ENCODE measurements at regions not wholly inside any gene's neighbourhood (a gene's known extent, or its start where the extent isn't known, plus 50 kb on each side); places are given as distances from the start of the nearest gene placed in this dataset.

DNA sequence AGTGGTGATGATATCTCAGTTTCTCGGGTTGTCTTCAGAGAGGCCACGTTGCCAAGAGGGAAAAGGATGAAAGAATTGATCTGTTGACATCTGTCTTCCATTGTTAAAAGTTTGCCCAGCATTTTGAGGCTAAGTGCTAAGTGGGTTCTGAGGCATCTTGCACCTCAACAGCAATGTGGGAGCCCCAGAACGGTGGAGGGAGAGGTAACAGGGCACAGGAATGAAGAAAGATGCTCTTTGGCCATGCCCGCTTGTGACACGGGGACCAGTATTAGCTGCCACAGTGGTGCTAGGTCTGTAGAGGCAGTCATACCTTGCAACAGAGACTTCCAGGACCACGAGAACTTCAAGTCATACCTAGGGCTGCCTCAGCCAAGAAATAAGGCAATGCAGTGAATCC is 106.6 kb upstream of the NUPR2 start:
- CTCF ChIA-PET, result no interaction called here
- no peak for ATAC-seq
- H3K36me3 Mint-ChIP-seq, result peaks cover 67% of the 10 kb centered on the region
- no peaks in the 10 kb centered on the region for H3K4me1 Mint-ChIP-seq
- H3K27ac Mint-ChIP-seq, result no peak overlapping the region
- no peak for TF ChIP-seq ZNF423 (CRISPR knock-in tag; IDR thresholded peaks at IDR 0.05)
- TF ChIP-seq FOXK1 (CRISPR knock-in tag; IDR thresholded peaks at IDR 0.05), result no peak
- no peak for TF ChIP-seq FOXJ3 (CRISPR knock-in tag; IDR thresholded peaks at IDR 0.05; ENCODE audit: borderline replicate concordance)
- TF ChIP-seq GRHL2 (CRISPR knock-in tag; IDR thresholded peaks at IDR 0.05; ENCODE audit: insufficient replicate concordance, severe bottlenecking), result no peak
- peaks cover 78% of the 10 kb centered on the region for H3K9me3 Mint-ChIP-seq
- H3K27me3 Mint-ChIP-seq (ENCODE audit: low read depth), result peaks cover 9% of the 10 kb centered on the region
- H3K4me3 Mint-ChIP-seq, result no peak overlapping the region
- POLR2A ChIA-PET, result no interaction called here
- DNase-seq (ENCODE audit: low spot score), result no peak

DNA sequence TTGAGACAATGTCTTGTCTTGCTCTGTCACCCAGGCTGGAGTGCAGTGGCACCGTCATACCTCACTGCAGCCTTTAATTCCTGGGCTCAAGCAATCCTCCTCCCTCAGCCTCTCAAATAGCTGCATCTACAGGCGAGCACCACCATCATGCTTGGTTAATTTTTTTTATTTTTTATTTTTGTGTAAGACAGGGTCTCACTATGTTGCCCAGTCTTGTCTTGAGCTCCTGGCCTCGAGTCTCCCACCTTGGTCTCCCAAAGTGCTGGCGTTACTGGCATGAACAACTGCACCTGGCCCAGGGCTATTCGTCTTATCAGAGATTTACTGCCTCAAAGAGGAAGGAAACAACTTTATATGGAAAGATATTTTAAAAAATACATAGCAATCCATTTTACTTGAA is 102.8 kb upstream of the NUPR2 start:
- H3K4me1 Mint-ChIP-seq, result no peaks in the 10 kb centered on the region
- ATAC-seq, result no peak
- TF ChIP-seq, protein P1, sequence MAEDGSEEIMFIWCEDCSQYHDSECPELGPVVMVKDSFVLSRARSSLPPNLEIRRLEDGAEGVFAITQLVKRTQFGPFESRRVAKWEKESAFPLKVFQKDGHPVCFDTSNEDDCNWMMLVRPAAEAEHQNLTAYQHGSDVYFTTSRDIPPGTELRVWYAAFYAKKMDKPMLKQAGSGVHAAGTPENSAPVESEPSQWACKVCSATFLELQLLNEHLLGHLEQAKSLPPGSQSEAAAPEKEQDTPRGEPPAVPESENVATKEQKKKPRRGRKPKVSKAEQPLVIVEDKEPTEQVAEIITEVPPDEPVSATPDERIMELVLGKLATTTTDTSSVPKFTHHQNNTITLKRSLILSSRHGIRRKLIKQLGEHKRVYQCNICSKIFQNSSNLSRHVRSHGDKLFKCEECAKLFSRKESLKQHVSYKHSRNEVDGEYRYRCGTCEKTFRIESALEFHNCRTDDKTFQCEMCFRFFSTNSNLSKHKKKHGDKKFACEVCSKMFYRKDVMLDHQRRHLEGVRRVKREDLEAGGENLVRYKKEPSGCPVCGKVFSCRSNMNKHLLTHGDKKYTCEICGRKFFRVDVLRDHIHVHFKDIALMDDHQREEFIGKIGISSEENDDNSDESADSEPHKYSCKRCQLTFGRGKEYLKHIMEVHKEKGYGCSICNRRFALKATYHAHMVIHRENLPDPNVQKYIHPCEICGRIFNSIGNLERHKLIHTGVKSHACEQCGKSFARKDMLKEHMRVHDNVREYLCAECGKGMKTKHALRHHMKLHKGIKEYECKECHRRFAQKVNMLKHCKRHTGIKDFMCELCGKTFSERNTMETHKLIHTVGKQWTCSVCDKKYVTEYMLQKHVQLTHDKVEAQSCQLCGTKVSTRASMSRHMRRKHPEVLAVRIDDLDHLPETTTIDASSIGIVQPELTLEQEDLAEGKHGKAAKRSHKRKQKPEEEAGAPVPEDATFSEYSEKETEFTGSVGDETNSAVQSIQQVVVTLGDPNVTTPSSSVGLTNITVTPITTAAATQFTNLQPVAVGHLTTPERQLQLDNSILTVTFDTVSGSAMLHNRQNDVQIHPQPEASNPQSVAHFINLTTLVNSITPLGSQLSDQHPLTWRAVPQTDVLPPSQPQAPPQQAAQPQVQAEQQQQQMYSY (CRISPR knock-in tag; IDR thresholded peaks at IDR 0.05), result no peak
- TF ChIP-seq, protein P2, sequence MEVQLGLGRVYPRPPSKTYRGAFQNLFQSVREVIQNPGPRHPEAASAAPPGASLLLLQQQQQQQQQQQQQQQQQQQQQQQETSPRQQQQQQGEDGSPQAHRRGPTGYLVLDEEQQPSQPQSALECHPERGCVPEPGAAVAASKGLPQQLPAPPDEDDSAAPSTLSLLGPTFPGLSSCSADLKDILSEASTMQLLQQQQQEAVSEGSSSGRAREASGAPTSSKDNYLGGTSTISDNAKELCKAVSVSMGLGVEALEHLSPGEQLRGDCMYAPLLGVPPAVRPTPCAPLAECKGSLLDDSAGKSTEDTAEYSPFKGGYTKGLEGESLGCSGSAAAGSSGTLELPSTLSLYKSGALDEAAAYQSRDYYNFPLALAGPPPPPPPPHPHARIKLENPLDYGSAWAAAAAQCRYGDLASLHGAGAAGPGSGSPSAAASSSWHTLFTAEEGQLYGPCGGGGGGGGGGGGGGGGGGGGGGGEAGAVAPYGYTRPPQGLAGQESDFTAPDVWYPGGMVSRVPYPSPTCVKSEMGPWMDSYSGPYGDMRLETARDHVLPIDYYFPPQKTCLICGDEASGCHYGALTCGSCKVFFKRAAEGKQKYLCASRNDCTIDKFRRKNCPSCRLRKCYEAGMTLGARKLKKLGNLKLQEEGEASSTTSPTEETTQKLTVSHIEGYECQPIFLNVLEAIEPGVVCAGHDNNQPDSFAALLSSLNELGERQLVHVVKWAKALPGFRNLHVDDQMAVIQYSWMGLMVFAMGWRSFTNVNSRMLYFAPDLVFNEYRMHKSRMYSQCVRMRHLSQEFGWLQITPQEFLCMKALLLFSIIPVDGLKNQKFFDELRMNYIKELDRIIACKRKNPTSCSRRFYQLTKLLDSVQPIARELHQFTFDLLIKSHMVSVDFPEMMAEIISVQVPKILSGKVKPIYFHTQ (CRISPR knock-in tag; IDR thresholded peaks at IDR 0.05), result no peak
- no peak for TF ChIP-seq RELA (CRISPR knock-in tag; IDR thresholded peaks at IDR 0.05; ENCODE audit: borderline replicate concordance)
- TF ChIP-seq, protein P3, sequence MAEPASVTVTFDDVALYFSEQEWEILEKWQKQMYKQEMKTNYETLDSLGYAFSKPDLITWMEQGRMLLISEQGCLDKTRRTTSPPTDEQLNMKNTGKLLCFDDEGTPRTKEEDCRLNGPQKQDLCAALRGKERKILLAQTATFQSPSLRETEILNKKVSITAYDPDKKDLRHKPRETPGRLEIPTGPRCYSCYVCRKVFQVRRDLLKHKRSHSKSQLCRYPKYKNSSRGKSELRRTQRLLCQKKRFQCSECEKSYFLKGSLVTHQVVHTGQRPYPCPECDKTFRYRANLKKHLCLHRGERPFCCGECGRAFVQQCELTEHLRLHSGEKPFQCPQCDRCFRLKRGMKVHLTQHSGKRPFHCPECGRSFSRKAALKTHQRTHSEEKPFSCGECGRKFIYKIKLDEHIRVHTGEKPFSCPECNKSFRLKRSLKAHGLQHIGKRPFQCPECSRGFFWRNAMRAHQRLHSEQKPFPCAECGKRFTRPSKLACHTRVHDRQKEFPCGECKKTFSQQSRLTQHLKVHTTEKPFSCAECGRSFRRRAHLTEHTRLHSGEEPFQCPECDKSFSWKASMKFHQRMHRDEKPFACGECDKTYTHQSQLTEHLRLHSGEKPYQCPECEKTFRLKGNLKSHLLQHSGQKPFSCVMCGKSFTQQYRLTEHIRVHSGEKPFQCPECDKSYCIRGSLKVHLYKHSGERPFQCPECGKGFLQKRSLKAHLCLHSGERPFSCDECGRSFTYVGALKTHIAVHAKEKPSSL (CRISPR knock-in tag; conservative IDR thresholded peaks at IDR 0.05), result no peak
- TF ChIP-seq, protein P4, sequence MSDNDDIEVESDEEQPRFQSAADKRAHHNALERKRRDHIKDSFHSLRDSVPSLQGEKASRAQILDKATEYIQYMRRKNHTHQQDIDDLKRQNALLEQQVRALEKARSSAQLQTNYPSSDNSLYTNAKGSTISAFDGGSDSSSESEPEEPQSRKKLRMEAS (CRISPR knock-in tag; IDR thresholded peaks at IDR 0.05), result no peak
- TF ChIP-seq, protein P5, sequence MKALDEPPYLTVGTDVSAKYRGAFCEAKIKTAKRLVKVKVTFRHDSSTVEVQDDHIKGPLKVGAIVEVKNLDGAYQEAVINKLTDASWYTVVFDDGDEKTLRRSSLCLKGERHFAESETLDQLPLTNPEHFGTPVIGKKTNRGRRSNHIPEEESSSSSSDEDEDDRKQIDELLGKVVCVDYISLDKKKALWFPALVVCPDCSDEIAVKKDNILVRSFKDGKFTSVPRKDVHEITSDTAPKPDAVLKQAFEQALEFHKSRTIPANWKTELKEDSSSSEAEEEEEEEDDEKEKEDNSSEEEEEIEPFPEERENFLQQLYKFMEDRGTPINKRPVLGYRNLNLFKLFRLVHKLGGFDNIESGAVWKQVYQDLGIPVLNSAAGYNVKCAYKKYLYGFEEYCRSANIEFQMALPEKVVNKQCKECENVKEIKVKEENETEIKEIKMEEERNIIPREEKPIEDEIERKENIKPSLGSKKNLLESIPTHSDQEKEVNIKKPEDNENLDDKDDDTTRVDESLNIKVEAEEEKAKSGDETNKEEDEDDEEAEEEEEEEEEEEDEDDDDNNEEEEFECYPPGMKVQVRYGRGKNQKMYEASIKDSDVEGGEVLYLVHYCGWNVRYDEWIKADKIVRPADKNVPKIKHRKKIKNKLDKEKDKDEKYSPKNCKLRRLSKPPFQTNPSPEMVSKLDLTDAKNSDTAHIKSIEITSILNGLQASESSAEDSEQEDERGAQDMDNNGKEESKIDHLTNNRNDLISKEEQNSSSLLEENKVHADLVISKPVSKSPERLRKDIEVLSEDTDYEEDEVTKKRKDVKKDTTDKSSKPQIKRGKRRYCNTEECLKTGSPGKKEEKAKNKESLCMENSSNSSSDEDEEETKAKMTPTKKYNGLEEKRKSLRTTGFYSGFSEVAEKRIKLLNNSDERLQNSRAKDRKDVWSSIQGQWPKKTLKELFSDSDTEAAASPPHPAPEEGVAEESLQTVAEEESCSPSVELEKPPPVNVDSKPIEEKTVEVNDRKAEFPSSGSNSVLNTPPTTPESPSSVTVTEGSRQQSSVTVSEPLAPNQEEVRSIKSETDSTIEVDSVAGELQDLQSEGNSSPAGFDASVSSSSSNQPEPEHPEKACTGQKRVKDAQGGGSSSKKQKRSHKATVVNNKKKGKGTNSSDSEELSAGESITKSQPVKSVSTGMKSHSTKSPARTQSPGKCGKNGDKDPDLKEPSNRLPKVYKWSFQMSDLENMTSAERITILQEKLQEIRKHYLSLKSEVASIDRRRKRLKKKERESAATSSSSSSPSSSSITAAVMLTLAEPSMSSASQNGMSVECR (CRISPR knock-in tag; IDR thresholded peaks at IDR 0.05; ENCODE audit: borderline replicate concordance), result no peak
- TF ChIP-seq, protein P6, sequence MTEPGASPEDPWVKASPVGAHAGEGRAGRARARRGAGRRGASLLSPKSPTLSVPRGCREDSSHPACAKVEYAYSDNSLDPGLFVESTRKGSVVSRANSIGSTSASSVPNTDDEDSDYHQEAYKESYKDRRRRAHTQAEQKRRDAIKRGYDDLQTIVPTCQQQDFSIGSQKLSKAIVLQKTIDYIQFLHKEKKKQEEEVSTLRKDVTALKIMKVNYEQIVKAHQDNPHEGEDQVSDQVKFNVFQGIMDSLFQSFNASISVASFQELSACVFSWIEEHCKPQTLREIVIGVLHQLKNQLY (CRISPR knock-in tag; IDR thresholded peaks at IDR 0.05), result no peak
- H3K27ac Mint-ChIP-seq, result no peak overlapping the region
- DNase-seq (ENCODE audit: low spot score), result no peak
- ChIA-PET POLR2A (no interaction called here), CTCF (no interaction called here)
- H3K4me3 Mint-ChIP-seq, result no peak overlapping the region
- peaks cover 14% of the 10 kb centered on the region for H3K27me3 Mint-ChIP-seq (ENCODE audit: low read depth)
- peaks cover 76% of the 10 kb centered on the region for H3K36me3 Mint-ChIP-seq
- H3K9me3 Mint-ChIP-seq, result peaks cover 80% of the 10 kb centered on the region

All from WTC11 (cell line).